GM12892 (cell line): ENCODE measurements at regions not wholly inside any gene's neighbourhood (a gene's known extent, or its start where the extent isn't known, plus 50 kb on each side); places are given as distances from the start of the nearest gene placed in this dataset.

ENCODE experiments used
- POLR2A ChIP-seq: IDR thresholded peaks from 2 replicates; pipeline ENCODE4 v1.6.1; 2011; ENCODE audit warnings: low read depth, low read length, control low read depth
- POLR2AphosphoS5 ChIP-seq: IDR thresholded peaks from 2 replicates; pipeline ENCODE4 v1.6.1; 2011; ENCODE audit warnings: low read depth, low read length, control low read depth
- TAF1 ChIP-seq: IDR thresholded peaks from 2 replicates; pipeline ENCODE4 v1.6.1; 2011; ENCODE audit warnings: low read depth, mild to moderate bottlenecking, control low read depth, low read length, borderline replicate concordance

GRCh38 chr2:2495606-2496005 lies 164.5 kb upstream of the MYT1L start:
- TF ChIP-seq POLR2A, result no peak
- no peak for TF ChIP-seq POLR2AphosphoS5
- TF ChIP-seq TAF1, result no peak
